GM20000 (cell line): ENCODE measurements at regions not wholly inside any gene's neighbourhood (a gene's known extent, or its start where the extent isn't known, plus 50 kb on each side); places are given as distances from the start of the nearest gene placed in this dataset.

Source experiments
- DNase-seq: peaks from one replicate; pipeline ENCODE4 v3.0.0; 2012; ENCODE audit warnings: low spot score
- CTCF ChIP-seq: IDR thresholded peaks from 2 replicates; pipeline ENCODE4 v1.5.1; 2012; ENCODE audit warnings: mild to moderate bottlenecking, control low read depth; ENCODE audit errors: extremely low read depth, missing control alignments

- DNase-seq: no peak
- TF ChIP-seq CTCF: no peak
These were observed 140.9 kb upstream of the TP63 start for GRCh38 chr3:189490337-189490736.

- DNase-seq: no peak
These were observed 140.4 kb upstream of the TP63 start for GRCh38 chr3:189490749-189491148.

GRCh38 chr3:189491831-189492230 lies 139.4 kb upstream of the TP63 start:
- TF ChIP-seq CTCF: no peak
- no peak for DNase-seq

More at GRCh38 chr3:189490749-189491148, 140.4 kb upstream of the TP63 start:
- TF ChIP-seq CTCF: no peak

- no peak for TF ChIP-seq CTCF
- DNase-seq: no peak
These were observed 137.9 kb upstream of the TP63 start for GRCh38 chr3:189493271-189493670.

GRCh38 chr3:189494632-189495031 lies 136.6 kb upstream of the TP63 start:
- no peak for TF ChIP-seq CTCF

GRCh38 chr3:189496375-189497138 lies 134.6 kb upstream of the TP63 start:
- TF ChIP-seq CTCF: no peak
- DNase-seq: no peak

More at GRCh38 chr3:189494632-189495031, 136.6 kb upstream of the TP63 start:
- no peak for DNase-seq

GRCh38 chr3:189498995-189499704 lies 132.0 kb upstream of the TP63 start:
- no peak for DNase-seq
- TF ChIP-seq CTCF: no peak
